Loucy (cell line): ENCODE measurements at regions not wholly inside any gene's neighbourhood (a gene's known extent, or its start where the extent isn't known, plus 50 kb on each side); places are given as distances from the start of the nearest gene placed in this dataset.

Experiments used
- CTCF ChIP-seq: fragments of 200-600 bp; sonication (generic); conservative IDR thresholded peaks from 2 replicates; pipeline ENCODE4 v1.5.1; 2014; ENCODE audit warnings: mild to moderate bottlenecking, antibody characterized with exemption, low read length
- EZH2phosphoT487 ChIP-seq: fragments of 200-600 bp; IDR thresholded peaks from 2 replicates; pipeline ENCODE4 v1.6.1; 2018; ENCODE audit warnings: antibody characterized with exemption, mild to moderate bottlenecking, moderate library complexity, borderline replicate concordance

GRCh38 chr6:139583420-139583819 lies 209.0 kb upstream of the CITED2 start:
- TF ChIP-seq CTCF, result no peak
- TF ChIP-seq EZH2phosphoT487, result no peak
